HFF-Myc (cell line): ENCODE measurements at regions not wholly inside any gene's neighbourhood (a gene's known extent, or its start where the extent isn't known, plus 50 kb on each side); places are given as distances from the start of the nearest gene placed in this dataset.

Source experiments
- DNase-seq: peaks from one replicate; pipeline ENCODE4 v3.0.0-alpha.2; 2011; ENCODE audit warnings: low read depth; ENCODE audit errors: extremely low read depth
- H3K4me3 ChIP-seq: replicated peaks from 2 replicates; pipeline ENCODE4 v1.5.1; 2011; ENCODE audit warnings: low read depth, mild to moderate bottlenecking, control low read depth, low read length
- TF ChIP-seq, protein P1 (sequence below): IDR thresholded peaks from 2 replicates; pipeline ENCODE4 v1.5.1; 2012; ENCODE audit warnings: mild to moderate bottlenecking, low read depth, low read length, control low read depth; ENCODE audit errors: missing control alignments

DNA sequence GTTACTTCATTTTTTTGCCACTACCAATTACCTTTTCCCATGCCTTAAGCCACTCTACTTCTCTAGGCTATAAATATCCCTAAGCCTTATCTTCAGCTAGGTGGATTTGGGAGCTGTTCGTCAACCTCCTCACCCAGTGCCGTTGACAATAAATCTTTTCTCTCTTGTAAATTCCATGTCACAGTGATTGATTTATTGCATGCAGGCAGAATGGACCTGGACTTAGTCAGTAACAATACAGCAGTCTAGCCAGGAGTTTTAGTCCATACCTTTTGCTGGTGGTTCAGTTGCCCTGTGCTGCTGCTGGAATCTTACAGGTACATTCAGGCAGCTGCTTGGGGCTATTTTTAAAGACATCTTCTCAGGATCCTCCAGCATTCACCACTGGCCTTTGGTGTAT, 350.5 kb upstream of the NRG3 start:
- no peak overlapping the region for H3K4me3 ChIP-seq
- TF ChIP-seq, protein P1, sequence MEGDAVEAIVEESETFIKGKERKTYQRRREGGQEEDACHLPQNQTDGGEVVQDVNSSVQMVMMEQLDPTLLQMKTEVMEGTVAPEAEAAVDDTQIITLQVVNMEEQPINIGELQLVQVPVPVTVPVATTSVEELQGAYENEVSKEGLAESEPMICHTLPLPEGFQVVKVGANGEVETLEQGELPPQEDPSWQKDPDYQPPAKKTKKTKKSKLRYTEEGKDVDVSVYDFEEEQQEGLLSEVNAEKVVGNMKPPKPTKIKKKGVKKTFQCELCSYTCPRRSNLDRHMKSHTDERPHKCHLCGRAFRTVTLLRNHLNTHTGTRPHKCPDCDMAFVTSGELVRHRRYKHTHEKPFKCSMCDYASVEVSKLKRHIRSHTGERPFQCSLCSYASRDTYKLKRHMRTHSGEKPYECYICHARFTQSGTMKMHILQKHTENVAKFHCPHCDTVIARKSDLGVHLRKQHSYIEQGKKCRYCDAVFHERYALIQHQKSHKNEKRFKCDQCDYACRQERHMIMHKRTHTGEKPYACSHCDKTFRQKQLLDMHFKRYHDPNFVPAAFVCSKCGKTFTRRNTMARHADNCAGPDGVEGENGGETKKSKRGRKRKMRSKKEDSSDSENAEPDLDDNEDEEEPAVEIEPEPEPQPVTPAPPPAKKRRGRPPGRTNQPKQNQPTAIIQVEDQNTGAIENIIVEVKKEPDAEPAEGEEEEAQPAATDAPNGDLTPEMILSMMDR = no peak
- DNase-seq = no peak

DNA sequence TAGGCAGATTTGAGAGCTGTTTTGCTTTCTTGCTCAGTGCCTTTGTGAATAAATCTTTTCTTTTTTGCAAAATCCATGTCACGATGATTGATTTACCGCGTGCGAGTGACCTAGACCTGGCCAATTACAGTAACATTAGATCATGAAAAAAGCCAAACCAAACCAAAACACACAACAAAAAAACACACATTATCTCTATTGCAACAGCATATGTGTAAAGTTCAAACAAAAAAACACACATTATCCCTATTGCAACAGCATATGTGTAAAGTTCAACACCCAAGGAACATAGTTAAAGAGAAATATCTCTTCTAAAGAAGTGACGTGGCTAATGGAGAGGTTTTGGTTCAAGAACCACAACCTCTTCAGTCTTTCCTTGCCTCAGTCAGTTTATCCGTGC, 342.6 kb upstream of the NRG3 start:
- TF ChIP-seq, protein P1 = no peak
- DNase-seq = no peak

DNA sequence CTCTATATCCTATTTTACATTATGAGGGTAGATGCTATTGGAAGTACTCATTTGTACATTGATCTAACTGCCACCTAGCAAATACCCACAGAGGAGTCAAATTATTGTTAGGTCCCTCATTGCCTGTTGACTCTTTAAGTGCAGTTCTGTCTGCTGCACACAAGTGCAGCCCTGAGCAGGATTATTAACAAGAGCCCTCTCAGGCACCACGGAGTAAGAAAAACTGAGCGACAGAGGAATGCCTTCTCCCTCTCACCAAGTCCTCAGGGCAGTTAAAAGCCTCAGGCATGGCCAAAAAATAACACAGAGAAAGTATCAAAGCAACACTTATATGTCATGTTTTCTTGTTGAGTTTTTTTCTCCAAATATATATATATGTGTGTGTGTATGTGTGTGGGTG, 340.0 kb upstream of the NRG3 start:
- H3K4me3 ChIP-seq = no peak overlapping the region
- DNase-seq = no peak
- TF ChIP-seq, protein P1 = no peak

More for the DNA sequence above, 342.6 kb upstream of the NRG3 start:
- H3K4me3 ChIP-seq = no peak overlapping the region

DNA sequence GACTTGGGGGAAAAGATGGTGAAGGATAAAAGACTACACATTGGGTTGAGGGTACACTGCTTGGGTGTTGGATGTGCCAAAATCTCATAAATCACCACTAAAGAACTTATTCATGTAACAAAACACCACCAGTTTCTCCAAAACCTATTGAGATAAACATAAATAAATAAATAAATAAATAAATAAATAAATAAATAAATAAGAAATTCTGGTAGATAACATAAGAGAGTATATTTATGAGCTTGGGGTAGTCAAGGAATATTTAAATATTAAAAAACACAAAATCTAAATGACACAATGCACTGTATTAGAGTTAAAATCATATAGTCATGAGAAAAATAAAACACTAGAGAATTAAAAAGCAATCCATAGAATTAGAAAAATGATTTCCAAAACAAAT, 333.5 kb upstream of the NRG3 start:
- TF ChIP-seq, protein P1 = no peak

DNA sequence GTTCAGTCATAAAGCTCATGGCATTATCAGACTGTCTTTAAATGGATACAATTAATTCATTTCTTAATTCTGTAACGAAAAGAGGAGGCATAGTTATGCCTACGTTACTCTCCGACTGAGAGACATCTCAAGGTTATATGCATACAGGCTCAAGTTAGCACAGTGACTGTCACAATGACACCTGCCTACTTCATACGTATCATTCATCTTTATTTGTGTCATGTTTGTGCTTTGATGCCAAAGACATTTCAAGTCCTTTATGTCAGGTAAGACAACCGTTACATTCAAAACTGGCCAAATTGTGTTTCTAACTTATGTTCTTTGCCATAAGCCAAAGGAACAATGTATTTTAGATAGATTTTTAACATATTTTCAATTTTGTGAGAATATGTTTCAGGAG, 328.8 kb upstream of the NRG3 start:
- DNase-seq = no peak
- TF ChIP-seq, protein P1 = no peak

More for the DNA sequence above, 333.5 kb upstream of the NRG3 start:
- DNase-seq = no peak
- H3K4me3 ChIP-seq = no peak overlapping the region

DNA sequence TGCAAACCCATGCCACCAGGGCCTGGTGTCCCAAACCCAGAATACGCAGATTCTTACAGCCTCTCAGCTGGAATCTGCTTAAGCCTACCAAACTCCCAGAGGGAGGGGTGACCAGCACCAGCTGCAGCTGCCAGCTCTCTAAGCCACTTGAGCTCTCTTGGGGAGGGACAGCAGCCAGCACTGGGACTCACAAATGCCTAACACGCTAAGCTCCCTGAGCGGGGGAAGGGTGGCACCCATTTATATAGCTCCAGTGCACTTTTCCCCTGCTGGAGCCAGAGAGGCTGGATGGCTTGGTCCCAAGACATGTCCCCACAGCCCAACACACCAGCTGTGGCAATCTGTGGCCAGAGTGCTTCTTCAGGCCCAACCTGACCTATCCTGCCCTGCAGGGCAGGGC, 326.8 kb upstream of the NRG3 start:
- no peak for DNase-seq
- TF ChIP-seq, protein P1 = no peak
- H3K4me3 ChIP-seq = no peak overlapping the region

More for the DNA sequence above, 328.8 kb upstream of the NRG3 start:
- no peak overlapping the region for H3K4me3 ChIP-seq

DNA sequence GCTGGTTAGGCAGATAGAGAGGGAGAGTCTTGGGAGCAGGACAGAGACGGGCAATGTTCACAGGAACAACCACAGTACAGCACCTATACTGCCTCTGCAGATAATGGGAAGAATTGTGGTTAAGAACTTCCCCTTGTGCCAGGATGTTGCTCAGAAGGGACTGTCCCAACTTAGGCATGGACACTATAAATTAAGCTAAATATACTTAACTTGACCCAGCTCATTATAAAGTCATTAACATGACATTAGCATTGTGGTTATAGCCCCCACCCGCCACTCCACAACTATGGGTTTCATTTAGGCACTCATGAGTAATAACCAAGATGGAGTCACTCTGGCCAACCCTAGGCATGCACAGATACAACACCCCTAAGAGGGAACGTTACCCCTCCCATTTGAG, 310.9 kb upstream of the NRG3 start:
- H3K4me3 ChIP-seq = no peak overlapping the region
- DNase-seq = no peak
- TF ChIP-seq, protein P1 = no peak
